HEK293T (cell line): ENCODE measurements at regions not wholly inside any gene's neighbourhood (a gene's known extent, or its start where the extent isn't known, plus 50 kb on each side); places are given as distances from the start of the nearest gene placed in this dataset.
"Not testable (repeated sequence)": the region's sequence is repeated elsewhere in the genome, so short reads cannot be mapped to it uniquely, and the experiment has no call there.

Experiments used
- CTCF ChIA-PET: fragments of 350-600 bp; formaldehyde crosslinking; extraction: SDS; loops from one replicate; lab custom pipeline; 2021; ENCODE audit warnings: antibody characterized with exemption, inconsistent platforms; lab: Yijun Ruan, JAX
- POLR2A ChIA-PET: fragments of 350-600 bp; formaldehyde crosslinking; extraction: SDS; loops from one replicate; lab custom pipeline; 2020; ENCODE audit warnings: antibody characterized with exemption, inconsistent platforms; lab: Yijun Ruan, JAX
- DNase-seq: peaks from one replicate; pipeline ENCODE4 v3.0.0; 2012; ENCODE audit warnings: mixed read lengths; ENCODE audit errors: extremely low spot score
- ARNT ChIP-seq: fragments of 450-650 bp; IDR thresholded peaks from 2 replicates; pipeline ENCODE4 v1.6.1; 2017; ENCODE audit warnings: mild to moderate bottlenecking
- BHLHE40 ChIP-seq: fragments of 450-650 bp; IDR thresholded peaks from 2 replicates; pipeline ENCODE4 v1.6.1; 2016; ENCODE audit warnings: mild to moderate bottlenecking, moderate library complexity, borderline replicate concordance
- CTBP1 ChIP-seq: fragments of 450-650 bp; IDR thresholded peaks from 2 replicates; pipeline ENCODE4 v1.6.1; 2016; ENCODE audit warnings: borderline replicate concordance
- ELF4 ChIP-seq: fragments of 450-650 bp; IDR thresholded peaks from 2 replicates; pipeline ENCODE4 v1.6.1; 2017; ENCODE audit warnings: antibody characterized with exemption
- FOXA1 ChIP-seq: fragments of 450-650 bp; IDR thresholded peaks from 2 replicates; pipeline ENCODE4 v1.6.1; 2016; ENCODE audit warnings: mild to moderate bottlenecking
- FOXK2 ChIP-seq: fragments of 450-650 bp; IDR thresholded peaks from 2 replicates; pipeline ENCODE4 v1.6.1; 2016; ENCODE audit warnings: mild to moderate bottlenecking
- FOXM1 ChIP-seq: fragments of 450-650 bp; IDR thresholded peaks from 2 replicates; pipeline ENCODE4 v1.6.1; 2017; ENCODE audit warnings: mild to moderate bottlenecking, borderline replicate concordance
- HDGF ChIP-seq: fragments of 450-650 bp; IDR thresholded peaks from 2 replicates; pipeline ENCODE4 v1.6.1; 2017; ENCODE audit warnings: antibody characterized with exemption, borderline replicate concordance
- L3MBTL2 ChIP-seq: fragments of 450-650 bp; conservative IDR thresholded peaks from 2 replicates; pipeline ENCODE4 v1.6.1; 2016; ENCODE audit warnings: mild to moderate bottlenecking
- LEF1 ChIP-seq: fragments of 450-650 bp; IDR thresholded peaks from 2 replicates; pipeline ENCODE4 v1.6.1; 2017; ENCODE audit warnings: mild to moderate bottlenecking, borderline replicate concordance
- NFRKB ChIP-seq: fragments of 450-650 bp; IDR thresholded peaks from 2 replicates; pipeline ENCODE4 v1.6.1; 2016; ENCODE audit warnings: mild to moderate bottlenecking, moderate library complexity
- SP1 ChIP-seq: fragments of 450-650 bp; IDR thresholded peaks from 2 replicates; pipeline ENCODE4 v1.6.1; 2017
- SUZ12 ChIP-seq: fragments of 450-650 bp; IDR thresholded peaks from 2 replicates; pipeline ENCODE4 v1.6.1; 2016; ENCODE audit warnings: mild to moderate bottlenecking
- TARDBP ChIP-seq: fragments of 450-650 bp; IDR thresholded peaks from 2 replicates; pipeline ENCODE4 v1.6.1; 2016
- ZNF384 ChIP-seq: fragments of 450-650 bp; IDR thresholded peaks from 2 replicates; pipeline ENCODE4 v1.6.1; 2016
- TF ChIP-seq, protein P1 (sequence below): fragments of 450-650 bp; IDR thresholded peaks from 2 replicates; pipeline ENCODE4 v1.6.1; 2016

DNA sequence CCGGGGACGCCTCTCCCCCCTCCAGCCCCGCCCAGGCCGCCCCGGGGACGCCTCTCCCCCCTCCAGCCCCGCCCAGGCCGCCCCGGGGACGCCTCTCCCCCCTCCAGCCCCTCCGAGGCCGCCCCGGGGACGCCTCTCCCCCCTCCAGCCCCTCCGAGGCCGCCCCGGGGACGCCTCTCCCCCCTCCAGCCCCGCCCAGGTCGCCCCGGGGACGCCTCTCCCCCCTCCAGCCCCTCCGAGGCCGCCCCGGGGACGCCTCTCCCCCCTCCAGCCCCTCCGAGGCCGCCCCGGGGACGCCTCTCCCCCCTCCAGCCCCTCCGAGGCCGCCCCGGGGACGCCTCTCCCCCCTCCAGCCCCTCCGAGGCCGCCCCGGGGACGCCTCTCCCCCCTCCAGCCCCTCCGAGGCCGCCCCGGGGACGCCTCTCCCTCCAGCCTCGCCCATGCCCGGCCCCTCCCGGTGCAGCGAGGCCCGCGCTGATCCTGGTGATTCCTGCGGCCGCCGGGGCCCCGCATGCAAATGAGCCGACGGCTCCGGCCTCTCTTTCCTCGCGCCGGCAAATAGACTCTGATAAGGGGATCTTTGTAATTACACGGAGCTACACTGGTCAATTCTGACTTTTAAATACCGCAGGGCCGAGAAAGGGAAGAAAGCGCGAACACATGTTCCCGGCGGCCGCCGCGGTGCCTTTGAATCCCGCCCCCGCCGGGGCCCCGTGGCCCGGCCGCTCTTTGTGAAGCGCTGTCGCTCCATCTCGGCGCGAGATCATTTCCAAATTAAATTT is 114.7 kb upstream of the NKX1-1 start:
- POLR2A ChIA-PET, CTCF ChIA-PET: not testable (repeated sequence)
- DNase-seq, result peak; percentile 74
- peak; percentile 85 for TF ChIP-seq L3MBTL2

DNA sequence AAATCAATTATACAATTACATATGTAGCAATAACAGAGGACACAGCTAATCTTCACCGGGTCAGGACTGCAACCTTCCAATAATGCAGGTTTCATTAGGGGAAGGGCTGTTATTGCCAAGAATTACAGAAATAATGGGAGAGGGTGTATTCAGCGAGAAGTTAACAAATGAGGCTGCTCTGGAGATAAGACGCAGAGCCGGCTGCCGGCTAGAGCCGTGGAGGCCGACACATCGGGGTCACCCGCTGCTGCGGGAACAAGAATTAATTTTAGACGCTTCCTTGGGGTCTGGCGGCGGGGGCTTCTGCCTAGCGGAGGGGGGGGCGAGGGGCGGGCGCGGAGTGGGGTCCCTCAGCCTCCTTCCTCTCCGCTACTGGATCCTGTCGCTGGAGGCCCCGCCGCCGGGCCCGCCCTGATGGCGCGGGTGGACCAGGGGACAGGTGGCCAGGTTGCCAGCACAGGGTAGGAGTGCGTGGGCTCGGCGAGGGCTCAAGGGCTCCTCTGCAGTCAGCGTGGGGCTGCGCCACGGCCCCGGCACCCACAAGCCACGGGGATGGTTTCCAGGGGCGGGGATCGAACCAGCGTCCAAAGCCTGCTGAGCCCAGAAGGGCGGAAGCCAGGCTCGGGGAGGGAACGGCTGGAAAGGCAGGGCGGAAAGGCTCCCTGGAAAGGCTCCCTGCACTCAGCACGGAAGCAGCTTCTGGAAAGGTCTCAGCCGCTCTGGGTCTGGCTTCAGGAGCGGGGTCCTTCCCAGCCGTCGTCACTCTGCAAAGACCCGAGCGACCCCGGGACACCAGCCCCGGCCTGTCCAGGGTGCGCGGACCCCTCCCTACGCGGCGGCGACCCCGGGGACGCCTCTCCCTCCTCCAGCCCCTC is 113.8 kb upstream of the NKX1-1 start:
- ChIA-PET POLR2A (no interaction called here), CTCF (no interaction called here)
- DNase-seq, result no peak
- TF ChIP-seq SP1, result no peak
- no peak for TF ChIP-seq L3MBTL2
- TF ChIP-seq ELF4, result no peak

DNA sequence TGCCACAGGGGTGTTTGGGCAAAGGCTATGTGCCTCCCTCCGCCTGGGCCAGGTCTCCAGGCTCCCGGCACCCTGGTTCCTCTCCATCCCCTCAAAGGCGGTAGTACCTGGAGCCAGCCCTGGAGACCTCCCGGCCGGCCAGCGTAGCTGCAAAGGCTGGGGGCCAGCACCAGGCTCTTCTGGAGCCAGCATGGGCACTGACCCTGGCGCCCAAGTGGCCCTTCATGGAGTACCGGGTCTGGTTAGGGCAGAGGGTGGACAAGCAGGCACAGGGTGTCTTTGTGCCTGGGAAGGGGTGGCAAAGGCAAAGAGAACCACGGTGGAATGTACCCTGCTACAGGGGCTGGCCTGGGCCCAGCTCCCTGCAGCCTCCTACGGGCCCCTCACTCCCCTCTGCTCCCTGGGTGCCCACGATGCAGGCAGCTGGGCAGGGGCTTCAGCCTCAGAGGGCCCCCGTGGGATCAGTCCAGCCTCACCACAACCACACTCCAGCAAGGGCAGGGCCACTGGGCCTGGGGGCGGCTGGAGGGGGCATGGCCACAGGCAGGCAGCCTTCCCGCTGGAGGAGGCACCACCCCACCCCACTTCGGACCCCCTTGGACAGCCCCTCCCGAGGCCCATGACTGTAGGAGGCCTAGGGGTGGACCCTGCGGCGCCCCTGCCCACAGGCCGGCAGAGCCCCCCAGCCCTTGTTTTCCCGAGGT is 112.9 kb upstream of the NKX1-1 start:
- no peak for DNase-seq
- TF ChIP-seq BHLHE40 (no peak), CTBP1 (no peak), TARDBP (no peak), L3MBTL2 (no peak), SP1 (no peak), NFRKB (no peak), ZNF384 (no peak), FOXK2 (no peak), FOXA1 (no peak), ELF4 (no peak), SUZ12 (no peak), ARNT (no peak), LEF1 (no peak), HDGF (no peak), FOXM1 (no peak)
- TF ChIP-seq, protein P1, sequence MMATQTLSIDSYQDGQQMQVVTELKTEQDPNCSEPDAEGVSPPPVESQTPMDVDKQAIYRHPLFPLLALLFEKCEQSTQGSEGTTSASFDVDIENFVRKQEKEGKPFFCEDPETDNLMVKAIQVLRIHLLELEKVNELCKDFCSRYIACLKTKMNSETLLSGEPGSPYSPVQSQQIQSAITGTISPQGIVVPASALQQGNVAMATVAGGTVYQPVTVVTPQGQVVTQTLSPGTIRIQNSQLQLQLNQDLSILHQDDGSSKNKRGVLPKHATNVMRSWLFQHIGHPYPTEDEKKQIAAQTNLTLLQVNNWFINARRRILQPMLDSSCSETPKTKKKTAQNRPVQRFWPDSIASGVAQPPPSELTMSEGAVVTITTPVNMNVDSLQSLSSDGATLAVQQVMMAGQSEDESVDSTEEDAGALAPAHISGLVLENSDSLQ, result no peak
- ChIA-PET POLR2A (no interaction called here), CTCF (no interaction called here)

DNA sequence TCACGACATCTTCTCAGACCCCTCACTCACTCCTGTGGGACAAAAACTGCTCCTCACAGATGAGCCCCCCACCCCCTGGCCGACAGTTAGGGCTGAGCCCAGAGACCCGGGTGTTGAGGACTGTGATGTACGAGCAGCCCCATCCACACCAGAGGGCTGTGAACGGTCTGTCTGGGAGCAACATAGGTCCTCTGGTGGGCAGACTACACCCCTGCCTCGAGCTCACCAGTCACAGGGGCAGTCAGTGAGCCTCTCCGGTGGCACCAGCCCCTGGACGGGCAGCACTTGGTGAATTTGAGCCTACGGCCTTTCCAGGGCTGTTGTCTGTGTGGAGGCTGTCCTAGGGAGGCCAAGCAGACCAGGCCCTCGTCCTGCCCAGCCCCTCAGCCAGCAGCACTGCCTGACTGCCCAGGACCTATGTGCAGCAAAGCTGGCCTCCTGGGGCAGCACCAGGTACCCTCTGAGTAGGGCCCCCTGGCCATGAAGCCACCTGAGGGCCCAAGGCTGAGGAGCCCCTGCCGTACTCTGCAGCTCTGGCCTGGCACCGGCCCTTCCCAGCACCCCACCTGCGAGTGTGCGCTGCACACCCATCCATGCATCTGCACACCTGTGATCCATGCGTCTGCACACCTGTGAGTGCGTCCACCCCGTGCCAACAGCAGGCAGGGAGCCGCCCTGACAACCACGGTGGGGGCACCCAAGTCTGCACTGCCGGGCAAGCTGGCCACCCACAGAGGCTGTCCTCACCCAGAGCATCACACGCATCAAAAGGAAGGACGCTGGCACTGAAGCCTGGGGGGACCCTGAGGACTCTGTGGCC is 111.6 kb upstream of the NKX1-1 start:
- ChIA-PET CTCF (no interaction called here), POLR2A (no interaction called here)
- DNase-seq, result no peak
- no peak for TF ChIP-seq ZNF384
- TF ChIP-seq, protein P1, result no peak
- TF ChIP-seq SP1, result no peak
- TF ChIP-seq FOXM1, result no peak
- no peak for TF ChIP-seq ELF4
- no peak for TF ChIP-seq SUZ12
- TF ChIP-seq TARDBP, result no peak
- no peak for TF ChIP-seq FOXK2
- TF ChIP-seq LEF1, result no peak
- TF ChIP-seq NFRKB, result no peak
- TF ChIP-seq HDGF, result no peak
- no peak for TF ChIP-seq ARNT
- TF ChIP-seq FOXA1, result no peak
- no peak for TF ChIP-seq L3MBTL2
- TF ChIP-seq BHLHE40, result no peak
- TF ChIP-seq CTBP1, result no peak

DNA sequence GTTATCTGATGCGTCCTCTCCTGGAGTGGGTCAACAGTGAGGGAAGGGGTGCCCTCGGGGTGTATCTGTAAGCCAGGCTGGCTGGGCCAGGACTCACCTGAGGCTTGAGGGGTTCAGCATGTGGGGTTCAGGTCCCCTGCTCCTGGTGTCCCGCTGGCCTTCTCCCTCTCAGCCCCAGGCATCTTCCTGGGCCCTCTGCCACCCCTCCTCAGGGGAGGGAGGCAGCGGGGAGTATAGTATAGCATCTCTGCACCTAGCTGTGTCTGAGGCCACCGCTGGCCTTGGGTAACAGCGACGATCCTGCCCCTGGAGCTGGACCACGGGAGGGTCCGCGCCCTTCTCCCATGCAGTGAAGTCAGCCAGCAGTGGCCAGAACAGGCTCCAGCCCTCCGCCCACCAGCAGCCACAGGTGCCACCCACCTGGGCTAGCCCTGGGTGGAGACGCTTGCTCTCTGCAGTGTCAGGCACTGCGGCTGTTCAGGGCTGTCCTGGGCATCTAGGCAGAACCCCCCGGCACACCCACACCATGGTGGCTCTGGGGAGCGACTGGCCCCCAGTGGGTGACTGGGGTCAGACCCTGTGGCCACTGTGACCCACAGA is 110.7 kb upstream of the NKX1-1 start:
- CTCF ChIA-PET, result no interaction called here

DNA sequence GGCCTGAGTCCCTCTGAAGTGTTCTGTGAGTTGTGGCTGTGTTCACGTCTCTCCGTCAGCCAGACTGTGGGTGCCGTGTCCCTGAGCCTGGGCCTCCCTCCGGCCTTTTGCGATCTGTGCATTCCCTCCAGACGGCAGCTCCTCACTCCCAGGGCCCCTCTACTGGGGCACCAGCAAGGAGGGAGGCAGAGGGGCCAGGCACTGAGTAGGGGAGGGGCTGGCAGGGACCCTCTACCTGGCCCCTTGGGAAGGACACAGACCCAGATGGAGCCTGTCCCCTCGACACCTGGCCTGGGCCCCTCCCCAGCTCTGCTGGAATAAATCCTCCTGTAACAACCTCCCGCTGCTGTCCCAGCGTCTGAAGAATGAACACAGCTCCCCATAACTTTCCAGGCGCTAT is 110.0 kb upstream of the NKX1-1 start:
- POLR2A ChIA-PET, result no interaction called here
- CTCF ChIA-PET, result interaction anchor here (0.6 kb wide), 1 partner anchor 386 kb away, joined by 3 read pairs; no protein-coding TSS in a partner anchor

More for the DNA sequence above, 110.7 kb upstream of the NKX1-1 start:
- TF ChIP-seq FOXA1 (no peak), ZNF384 (no peak), LEF1 (no peak), HDGF (no peak)
- no peak for DNase-seq
- POLR2A ChIA-PET, result no interaction called here

More for the DNA sequence above, 110.0 kb upstream of the NKX1-1 start:
- TF ChIP-seq CTBP1 (no peak), NFRKB (no peak), LEF1 (no peak), L3MBTL2 (no peak), SP1 (no peak), BHLHE40 (no peak), TARDBP (no peak), ARNT (no peak), FOXA1 (no peak), SUZ12 (no peak), ZNF384 (no peak), FOXK2 (no peak), FOXM1 (no peak), HDGF (no peak), ELF4 (no peak)
- TF ChIP-seq, protein P1, result no peak
- DNase-seq, result no peak
